GM18502 (cell line): ENCODE measurements at regions not wholly inside any gene's neighbourhood (a gene's known extent, or its start where the extent isn't known, plus 50 kb on each side); places are given as distances from the start of the nearest gene placed in this dataset.
"Not testable (repeated sequence)": the region's sequence is repeated elsewhere in the genome, so short reads cannot be mapped to it uniquely, and the experiment has no call there.

Experiments
- ATAC-seq: cut with Tn5 transposase; IDR thresholded peaks from one replicate; pipeline ENCODE4 v1.9.1; 2021; ENCODE audit warnings: mild to moderate bottlenecking; ENCODE audit not compliant: unreplicated experiment, poor library complexity

- ATAC-seq, result no peak
These were observed 213.8 kb upstream of the HAAO start for GRCh38 chr2:43005975-43006833.

DNA sequence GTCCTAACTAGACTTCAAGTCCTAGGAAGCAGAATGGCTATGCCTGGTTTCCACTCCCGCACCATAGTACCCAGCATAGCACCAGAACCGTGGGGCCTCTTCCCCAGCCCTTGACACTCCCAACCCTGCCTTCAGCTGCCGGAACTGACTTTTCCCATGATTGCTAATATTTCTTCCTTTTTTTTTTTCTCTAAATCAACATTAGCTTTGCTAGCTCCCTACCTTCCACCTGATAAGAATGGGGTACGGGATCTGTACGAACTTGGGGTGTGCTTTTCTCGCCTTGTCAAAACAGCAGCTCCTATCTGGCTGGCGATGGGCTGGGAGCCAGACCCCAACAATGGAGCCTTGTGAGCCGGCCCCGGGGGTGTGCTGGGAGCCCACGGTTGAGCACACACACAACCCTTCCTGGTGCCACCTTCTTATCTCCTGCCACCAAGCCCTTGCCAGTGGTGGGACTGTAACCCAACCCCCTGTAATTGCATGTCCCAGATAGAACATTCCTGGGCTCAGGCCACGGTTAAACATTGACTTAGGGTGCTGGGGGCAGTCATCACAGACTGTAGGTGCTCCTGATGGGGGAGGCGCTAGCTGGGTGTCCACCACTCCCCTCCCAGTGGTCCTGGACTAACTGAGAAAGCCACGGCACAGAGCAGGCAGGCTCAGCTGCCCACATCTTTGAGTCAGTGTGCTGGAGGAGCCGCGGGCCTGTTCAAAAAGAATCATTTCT lies 213.0 kb upstream of the HAAO start:
- no peak for ATAC-seq

- no peak for ATAC-seq
These were observed 212.5 kb upstream of the HAAO start for GRCh38 chr2:43004879-43005244.

DNA sequence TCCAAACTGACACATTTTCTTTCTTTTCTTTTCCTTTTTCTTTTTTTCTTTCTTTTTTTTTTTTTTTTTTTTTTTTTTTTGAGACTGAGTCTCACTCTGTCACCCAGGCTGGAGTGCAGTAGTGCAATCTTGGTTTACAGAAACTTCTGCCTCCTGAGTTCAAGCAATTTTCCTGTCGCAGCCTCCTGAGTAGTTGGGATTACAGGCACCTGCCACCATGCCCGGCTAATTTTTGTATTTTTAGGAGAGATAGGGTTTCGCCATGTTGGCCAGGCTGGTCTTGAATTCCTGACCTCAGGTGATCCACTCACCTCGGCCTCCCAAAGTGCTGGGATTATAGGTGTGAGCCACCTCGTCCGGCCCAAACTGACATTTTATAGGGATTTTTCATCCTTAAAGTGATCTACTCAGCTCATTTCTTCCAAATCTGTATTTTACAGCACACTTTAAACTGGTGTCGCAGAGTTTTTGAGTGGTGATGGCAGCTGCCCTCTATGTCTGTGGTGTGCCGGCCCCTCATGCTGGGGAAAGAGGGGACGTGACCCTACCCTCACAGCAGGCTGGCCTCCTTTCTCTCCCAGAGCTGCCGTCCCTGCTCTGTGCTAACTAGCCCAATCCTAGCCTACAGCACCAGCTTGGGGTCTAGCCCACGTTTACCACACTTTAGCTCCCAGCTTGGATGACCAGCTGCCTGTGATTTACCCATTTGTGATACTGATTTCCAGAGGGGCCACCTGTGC lies 211.9 kb upstream of the HAAO start:
- not testable (repeated sequence) for ATAC-seq

DNA sequence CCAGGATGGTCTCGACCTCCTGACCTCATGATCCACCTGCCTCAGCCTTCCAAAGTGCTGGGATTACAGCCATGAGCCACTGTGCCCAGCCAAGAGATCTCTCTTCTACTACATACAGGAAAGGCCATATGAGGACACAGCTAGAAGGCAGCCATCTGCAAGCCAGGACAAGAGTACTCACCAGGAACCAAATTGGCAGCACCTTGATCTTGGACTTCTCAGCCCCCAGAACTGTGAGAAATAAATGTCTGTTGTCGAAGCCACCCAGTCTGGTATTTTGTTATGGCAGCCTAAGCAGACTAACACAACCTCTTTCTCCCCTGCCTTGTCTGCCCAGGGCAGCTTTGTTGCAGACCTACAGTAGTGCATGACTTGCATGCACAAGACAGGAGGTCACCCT lies 211.3 kb upstream of the HAAO start:
- ATAC-seq, result no peak

DNA sequence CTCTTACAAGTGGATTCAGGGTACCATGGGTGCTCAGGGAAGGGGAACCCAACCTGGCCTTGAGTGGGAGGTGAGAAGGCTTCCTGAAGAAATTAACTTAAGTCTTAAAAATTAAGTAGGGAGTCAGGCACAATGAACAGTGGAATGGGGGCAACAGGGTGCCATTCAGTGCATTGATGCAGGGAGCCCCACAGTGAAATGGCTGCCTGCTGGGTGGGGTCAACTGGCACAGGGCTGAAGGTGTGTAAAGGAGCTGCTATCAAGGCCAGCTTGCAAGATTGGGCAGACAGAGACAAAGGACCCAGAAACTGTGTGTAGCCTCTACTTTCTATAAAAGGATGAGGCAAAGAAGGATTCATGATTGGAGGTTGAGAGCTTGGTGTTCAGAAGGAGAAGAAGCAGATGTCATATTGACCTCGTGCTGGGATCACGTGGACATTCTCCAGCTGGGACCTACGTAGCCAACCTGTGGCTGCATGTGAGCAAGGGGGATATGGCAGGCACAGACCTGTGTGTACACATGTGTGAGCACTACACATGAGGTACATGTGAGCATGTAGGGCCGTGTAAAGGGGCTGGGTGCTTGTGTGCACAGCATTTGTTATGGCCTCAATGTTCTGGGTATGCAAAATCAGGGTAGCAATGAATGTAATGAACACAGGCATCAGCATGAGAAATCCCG lies 209.5 kb upstream of the HAAO start:
- no peak for ATAC-seq

DNA sequence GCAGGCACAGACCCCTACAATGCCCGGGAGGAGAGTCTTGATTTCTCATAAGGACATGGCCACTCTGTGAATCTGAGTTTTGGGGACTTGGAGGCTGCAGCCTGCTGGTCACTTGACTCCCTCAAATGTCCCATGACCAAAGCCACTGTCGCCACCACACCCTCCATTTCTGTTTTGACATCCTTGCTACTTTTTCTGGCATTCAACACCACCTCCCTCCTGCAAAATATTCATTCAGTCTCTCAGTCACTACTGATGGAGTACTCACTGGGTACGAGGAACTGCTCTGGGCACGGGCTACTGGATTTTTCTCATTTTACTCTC lies 208.6 kb upstream of the HAAO start:
- ATAC-seq, result no peak

GRCh38 chr2:43000242-43001054 lies 208.1 kb upstream of the HAAO start:
- ATAC-seq, result no peak

- no peak for ATAC-seq
These were observed 207.5 kb upstream of the HAAO start for GRCh38 chr2:42999856-43000241.

DNA sequence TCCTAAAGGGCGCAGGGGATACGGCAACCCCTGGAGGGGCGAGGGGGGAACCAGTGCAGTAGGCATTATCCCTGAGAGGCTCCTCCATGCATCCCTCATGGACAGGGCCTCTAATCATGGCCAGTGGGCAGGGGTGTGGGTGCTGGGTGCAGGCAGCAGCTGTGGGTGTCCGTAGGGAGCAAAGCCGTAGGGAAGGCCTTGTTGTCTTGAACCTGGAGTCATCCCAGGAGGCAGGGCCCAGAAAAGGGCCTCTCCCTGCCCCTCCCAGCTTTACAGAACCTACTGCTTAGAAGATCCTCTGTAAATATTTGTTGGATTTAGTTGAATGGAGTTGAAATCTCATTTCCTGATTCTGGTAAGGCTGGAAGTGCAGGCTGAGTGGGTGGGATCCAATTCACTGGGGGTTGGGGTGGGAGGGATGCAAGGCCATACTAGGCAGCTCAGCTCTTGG lies 207.0 kb upstream of the HAAO start:
- ATAC-seq, result no peak

DNA sequence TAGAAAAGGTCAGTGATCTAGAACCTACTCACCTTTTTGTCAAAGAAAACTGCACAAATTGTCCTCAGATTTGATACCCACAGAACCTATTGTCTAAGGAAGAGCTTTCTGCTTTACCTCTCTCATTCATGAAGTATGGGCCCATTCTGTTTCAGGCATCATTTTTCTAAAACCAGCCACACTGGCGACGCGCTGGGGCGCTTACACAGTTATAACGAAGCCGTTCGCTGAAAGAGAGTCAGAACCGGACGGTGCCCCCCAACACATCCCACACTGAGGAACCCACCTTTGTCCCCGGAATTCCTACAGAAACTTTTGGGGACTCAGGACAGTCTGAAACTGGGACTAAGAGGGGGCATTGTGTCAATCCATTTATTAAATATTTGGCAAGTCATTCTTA lies 206.3 kb upstream of the HAAO start:
- ATAC-seq, result no peak

GRCh38 chr2:42996528-42996927 lies 204.1 kb upstream of the HAAO start:
- no peak for ATAC-seq

DNA sequence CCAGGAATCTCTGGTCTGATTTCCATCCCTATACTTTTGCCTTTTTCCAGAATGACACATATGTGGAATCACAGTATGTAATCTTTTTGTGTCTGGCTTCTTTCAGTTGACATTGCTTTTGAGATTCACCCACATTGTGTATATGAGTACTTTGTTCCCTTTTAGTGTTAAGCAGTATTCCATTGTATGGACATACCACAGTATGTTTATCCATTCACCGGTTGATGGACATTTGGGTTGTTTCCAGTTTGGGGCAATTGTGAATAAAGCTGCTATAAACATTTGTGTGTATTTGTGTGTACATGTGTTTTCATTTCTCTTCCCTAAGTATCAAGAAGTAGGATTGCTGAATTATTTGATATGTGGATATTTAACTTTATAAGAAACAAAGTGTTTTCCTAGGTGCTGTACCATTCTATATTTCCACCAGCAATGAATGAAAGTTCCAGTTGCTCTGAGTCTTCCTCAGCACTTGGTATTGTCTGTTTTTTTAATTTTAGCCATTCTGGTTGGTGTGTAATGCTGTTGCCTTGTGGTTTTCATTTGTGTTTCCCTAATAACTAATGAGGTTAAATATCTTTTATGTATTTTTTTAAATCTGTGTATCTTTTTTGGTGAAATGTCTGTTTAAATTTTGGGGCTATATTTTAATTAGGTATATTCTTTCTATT lies 203.5 kb upstream of the HAAO start:
- ATAC-seq, result no peak

DNA sequence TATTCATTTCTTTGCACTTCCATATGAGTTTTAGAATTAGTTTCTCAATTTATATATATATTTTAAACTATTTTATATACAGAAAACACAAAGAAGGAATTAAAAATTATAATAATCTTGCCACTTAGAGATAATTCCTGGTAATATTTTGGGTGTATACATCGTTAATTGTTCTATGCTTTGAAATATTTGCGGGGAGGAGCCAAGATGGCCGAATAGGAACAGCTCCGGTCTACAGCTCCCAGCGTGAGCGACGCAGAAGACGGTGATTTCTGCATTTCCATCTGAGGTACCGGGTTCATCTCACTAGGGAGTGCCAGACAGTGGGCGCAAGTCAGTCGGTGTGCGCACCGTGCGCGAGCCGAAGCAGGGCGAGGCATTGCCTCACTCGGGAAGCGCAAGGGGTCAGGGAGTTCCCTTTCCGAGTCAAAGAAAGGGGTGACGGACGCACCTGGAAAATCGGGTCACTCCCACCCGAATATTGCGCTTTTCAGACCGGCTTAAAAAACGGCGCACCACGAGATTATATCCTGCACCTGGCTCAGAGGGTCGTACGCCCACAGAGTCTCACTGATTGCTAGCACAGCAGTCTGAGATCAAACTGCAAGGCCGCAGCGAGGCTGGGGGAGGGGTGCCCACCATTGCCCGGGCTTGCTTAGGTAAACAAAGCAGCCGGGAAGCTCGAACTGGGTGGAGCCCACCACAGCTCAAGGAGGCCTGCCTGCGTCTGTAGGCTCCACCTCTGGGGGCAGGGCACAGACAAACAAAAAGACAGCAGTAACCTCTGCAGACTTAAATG lies 197.1 kb upstream of the HAAO start:
- not testable (repeated sequence) for ATAC-seq

DNA sequence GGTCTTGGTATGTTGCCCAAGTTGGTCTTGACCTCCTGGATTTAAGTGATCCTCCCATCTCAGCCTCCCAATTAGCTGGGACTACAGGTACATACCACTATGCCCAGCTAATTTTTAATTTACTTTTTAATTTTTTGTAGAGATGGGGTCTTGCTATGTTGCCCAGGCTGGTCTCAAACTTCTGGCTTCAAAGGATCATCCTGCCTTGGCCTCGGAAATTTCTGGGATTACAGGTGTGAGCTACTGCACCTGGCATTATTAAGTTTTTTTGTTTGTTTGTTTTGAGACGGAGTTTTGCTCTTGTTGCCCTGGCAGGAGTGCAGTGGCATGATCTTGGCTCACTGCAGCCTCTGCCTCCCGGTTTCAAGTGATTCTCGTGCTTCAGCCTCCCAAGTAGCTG lies 195.7 kb upstream of the HAAO start:
- ATAC-seq, result not testable (repeated sequence)

DNA sequence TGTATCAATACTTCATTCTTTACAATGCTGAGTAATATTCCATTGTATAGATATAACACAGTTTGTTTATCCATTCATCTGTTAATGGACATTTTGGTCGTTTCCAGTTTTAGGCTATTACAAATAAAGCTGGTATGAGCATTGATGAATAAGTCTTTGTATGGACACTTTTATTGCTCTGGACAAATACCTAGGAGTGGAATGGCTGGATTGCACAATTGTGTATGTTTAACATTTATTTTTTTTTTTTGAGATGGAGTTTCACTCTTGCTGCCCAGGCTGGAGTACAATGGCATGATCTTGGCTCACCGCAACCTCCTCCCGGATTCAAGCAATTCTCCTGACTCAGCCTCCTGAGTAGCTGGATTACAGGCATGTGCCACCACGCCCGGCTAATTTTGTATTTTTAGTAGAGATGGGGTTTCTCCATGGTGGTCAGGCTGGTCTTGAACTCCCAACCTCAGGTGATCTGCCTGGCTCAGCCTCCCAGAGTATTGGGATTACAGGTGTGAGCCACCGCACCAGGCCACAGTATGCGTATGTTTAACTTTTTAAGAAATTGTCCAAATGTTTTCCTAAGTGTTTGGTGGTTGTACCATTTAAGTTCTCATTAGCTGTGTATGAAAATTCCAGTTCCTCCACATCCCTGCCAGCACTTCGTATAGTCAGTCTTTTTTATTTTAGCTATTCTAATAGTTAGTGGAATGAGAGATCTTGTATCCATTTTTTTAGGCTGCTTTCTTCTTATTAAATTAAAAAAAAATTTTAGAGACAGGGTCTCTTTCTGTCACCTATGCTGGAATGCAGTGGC lies 194.9 kb upstream of the HAAO start:
- ATAC-seq, result no peak

DNA sequence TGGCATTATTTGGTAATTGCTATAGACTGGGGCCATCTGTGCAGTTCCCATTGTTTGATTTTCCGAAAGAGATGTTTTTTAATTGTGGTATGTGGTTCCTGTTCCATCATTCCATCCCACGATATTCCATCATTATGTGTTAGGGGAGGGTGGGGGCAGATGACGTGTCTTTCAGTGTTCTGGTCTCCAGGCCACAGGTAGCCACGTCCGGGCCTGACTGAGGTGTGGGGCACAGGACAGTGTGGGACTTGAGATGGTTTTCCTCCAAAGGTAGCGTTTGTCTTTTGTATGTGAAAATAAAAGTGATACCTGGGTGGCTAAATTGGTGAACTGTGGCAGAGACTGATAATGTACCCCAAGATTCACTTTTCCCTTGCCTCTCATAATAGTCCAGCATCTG lies 192.2 kb upstream of the HAAO start:
- no peak for ATAC-seq

GRCh38 chr2:42984081-42984480 lies 191.7 kb upstream of the HAAO start:
- ATAC-seq, result no peak
